ENCODE measurements at regions not wholly inside any gene's neighbourhood (a gene's known extent, or its start where the extent isn't known, plus 50 kb on each side); places are given as distances from the start of the nearest gene placed in this dataset.

DNA sequence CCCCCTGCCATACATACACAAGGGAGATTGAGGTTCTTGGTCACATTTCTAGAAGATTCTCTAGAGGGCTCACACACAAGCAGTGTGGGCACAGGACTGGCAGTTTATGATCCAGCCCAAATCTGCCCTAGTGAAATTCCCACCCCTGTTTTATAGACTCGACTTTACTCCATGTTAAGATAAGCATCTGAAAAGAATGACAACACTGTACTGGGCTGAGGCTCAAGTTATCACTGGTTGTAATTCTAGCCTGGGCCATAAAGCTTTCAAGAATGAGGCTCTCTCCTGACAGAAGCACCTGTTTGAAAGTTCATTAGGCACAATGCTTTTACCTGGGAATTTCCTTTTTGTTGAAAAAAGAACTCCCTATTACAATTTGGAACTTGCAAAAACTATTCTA is 195.6 kb upstream of the GLI3 start:
- DNase-seq = no peak

DNA sequence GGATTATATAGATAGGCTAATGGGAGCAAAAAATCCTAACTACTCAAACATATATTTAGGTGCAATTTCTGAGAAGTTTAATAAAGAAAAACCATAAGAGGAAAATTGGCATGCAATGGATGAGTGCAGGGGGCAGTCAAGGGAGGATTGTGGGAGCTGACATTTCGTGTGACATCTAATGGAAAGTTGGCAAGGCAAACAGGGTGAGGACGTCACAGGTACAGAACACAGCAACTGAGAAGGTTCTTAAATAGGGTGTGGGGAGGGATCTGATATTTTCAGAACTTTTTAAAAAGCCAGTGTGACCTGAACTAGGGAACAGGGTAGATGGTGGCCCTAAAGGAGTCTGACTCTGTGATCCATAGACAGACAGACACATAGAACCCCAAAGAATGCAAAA is 194.9 kb upstream of the GLI3 start:
- no peak for DNase-seq

DNA sequence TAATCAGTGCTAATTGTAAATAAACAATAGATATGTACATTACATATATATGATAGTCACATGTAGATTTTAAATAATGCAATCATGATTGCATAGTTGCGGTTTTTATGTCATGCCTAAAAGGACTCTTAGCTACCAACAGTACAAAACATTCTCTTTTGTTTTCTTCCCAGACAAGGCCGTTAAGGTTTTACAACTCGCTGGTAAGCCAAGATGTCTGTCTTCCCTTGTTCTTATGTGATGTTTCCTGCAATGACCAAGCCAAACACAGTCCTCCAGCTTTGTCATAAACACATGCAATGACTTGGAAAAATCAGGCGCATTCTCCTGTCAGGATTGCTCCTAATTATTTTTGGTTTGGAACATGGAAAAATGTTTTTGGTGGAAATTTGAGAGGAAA is 192.3 kb upstream of the GLI3 start:
- DNase-seq = no peak

DNA sequence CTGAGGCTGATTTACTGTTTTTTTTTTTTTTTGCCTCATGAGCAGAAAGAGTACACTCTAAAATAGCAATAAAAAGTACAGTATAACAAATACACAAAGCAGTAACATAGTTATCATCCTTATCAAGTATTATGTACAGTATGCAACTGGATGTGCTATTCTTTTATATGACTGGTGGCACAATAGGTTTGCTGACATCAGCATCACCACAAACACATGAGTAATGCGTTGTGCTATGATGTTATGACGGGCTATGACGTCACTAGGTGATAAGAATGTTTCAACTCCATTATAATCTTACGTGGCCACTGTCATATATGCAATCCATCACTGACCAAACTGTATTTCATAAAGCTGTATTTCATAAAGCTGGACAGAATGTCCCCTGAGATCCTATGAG is 189.2 kb upstream of the GLI3 start:
- DNase-seq = no peak

DNA sequence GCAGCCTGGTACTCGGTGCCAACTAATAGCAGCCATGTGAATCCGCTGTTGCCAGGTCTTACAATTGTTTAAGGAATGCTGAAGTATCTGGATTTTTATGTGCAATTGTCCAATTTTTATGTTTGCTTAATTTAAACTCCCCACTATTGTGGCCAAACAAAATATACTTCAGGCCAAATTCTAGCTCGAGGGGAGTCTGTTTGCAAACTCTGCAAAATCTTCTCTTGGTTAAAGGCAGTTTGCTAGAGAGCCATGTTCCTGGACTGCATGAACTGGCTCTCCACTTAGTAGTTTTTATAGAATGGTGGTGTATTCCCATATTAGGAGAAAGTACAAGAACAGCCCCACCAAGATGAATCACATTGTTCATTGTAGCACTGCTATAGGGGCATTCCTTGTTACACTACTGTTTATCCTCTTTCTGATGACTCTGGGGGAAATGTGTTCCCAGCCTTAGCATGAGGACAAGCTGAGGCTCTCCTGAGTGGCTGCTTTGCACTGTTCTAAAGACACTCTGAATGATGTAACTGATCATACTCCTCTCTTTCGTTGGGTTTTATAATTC is 178.0 kb upstream of the GLI3 start:
- DNase-seq = no peak

DNA sequence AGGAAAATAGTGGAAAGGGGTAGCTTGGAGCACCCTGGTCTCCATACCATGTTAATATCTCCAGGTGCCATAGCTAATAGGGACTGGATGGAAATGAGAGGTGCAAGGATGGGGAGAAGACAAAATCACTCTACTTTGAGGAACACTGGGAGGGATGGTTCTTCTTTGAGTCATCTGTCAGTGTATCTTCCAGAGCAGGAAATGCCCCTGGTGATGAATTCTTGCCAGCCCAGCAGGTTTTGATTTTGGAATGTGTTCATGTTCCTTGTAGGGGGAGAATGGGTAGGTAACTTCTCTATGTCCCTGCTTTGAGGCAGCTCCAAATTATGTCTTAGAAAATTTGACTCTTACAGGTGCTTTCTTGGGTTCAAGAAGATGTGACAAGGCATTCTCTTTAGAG is 177.0 kb upstream of the GLI3 start:
- DNase-seq = no peak

DNA sequence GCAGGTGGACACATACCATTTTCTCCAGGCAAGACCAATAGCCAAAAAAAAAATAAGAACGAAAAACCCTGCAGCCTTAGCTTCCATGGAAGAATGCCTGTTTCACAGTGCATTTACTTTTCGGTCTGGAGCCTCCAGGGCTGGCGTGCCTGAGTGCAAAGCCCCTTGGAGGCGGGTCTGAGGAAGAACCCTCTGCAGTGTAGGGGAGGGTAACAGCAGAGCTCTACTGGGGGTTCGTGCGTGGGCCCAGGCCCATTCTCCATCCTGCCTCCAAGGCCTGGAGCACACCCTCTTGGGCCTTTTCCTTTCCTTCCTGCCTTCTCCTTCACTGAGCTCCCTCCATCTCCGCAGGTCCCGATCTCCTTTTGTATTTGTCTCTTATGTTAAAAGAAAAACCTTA is 172.3 kb upstream of the GLI3 start:
- DNase-seq = no peak

DNA sequence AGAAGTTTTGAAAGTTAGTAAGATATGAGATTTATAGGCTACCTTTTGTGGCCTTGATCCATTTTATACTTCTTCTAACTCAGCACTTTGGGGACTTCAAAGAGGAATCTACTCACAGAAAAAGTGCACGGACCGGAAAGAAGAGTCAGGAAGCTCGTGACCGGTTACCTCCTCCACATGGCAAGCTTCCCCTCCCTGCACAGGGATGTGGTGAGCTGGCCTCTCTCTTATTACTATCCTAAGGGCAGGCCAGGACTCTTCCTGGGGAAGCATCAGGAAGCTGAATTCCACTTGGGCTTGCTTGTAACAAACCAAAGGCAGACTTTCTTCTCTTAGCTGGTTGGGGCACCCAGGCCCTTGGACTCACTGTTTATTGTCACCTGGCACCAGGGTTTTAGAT is 170.8 kb upstream of the GLI3 start:
- no peak for DNase-seq

DNA sequence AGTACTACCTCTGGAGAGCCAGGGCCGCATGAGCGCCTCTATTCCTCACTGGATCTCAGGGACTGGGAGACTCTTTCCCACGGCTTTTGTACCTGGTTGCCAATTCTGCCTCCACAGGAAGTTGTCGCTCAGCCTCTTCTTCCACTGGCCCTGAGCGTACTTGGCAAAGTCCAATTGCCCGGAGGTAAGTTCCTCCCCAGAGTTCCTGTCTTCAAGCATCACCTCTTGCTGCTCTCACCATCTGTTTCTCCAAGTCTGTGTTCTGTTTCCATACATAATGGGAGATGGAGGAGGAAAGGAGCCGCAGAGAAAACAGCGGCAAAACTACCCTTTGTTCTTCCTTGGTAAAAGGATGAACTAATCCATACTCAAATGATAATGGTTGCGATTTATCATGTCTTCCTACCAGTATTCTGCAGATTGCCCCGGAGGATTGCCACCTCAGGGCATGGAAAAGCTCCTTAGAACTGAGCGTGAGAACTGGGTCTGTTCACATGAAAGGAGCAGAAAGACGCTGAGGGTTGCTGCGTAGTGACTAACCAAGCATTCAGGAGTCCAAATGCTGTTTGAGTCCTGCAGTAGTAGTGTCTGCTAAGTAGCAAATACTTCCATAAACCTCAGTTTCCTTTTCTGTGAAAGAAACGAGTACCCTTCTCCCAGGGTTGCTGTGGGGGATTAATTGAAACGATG is 170.2 kb upstream of the GLI3 start:
- no peak for DNase-seq

DNA sequence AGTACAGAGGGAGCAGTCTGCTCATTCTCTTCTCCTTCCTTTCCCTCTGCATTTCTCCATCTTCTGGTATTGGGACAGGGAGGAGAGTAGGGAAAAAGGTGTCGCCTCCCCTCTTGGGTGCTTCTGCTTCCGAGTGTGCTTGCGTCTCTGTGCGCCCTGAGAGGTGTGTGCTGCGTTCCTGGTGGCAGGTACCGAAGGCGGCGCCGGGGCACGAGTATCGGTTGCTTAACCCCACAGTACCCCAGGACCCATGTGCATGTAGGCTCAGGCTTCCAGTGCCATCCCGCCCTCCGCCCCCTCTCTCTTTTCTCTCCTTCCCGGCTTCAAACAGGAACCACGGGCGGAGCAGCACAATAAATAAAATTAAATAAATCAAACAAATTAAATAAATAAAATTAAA is 169.3 kb upstream of the GLI3 start:
- DNase-seq = no peak

DNA sequence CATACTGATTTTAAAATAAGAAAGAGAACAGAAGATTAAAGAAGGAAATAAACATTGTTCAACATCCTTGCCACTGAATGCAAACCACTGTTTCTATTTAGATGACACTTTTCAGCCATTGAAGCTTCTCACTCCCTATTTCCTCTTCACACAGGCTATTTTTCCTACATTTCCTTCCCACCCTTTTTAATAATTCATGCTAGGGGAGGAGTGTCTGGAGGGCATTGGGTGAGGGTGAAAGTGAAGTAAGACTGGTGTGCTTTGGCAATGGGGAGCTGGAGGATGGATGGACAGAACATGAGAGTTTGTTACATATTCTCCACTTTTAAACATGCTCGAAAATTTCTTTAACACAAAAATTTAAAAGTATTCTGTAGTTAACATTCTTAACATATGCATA is 168.8 kb upstream of the GLI3 start:
- DNase-seq = no peak

DNA sequence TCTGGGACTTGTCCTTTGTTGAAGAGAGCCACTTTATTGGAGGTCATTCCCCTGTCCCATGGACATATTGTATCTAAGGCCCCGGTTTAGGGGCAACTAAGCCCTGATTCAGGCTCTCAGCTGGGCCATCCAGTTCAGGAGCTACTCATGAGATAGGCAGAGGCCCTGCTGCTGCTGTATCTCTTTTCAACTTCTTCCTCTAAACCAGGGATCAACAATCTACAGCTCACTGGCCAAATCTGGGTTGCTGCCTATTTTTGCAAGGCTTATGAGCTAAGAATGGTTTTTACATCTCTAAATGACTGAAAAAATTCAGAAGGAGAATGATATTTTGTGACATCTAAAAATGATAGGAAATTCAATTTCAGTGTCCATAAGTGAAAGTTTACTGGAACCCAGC is 166.8 kb upstream of the GLI3 start:
- no peak for DNase-seq

DNA sequence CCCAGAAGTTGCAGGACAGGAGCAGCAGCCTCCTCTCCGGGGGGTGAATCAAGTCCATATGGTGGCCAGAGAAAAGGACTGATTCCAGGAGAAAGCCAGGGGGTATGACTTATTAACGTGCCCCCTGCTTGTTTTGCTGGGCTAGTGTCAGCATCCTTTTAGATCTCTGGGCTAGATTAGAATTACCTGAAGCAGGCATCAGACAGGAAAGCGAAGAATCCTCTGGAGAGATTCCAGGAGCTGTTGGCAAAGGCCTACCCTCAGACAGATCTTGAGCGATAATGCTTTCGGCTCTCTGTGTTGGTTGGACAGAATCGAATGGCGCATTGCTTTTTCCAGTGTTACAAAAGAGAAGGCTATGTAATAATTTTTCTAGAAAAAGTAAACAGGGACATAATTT is 164.0 kb upstream of the GLI3 start:
- no peak for DNase-seq

DNA sequence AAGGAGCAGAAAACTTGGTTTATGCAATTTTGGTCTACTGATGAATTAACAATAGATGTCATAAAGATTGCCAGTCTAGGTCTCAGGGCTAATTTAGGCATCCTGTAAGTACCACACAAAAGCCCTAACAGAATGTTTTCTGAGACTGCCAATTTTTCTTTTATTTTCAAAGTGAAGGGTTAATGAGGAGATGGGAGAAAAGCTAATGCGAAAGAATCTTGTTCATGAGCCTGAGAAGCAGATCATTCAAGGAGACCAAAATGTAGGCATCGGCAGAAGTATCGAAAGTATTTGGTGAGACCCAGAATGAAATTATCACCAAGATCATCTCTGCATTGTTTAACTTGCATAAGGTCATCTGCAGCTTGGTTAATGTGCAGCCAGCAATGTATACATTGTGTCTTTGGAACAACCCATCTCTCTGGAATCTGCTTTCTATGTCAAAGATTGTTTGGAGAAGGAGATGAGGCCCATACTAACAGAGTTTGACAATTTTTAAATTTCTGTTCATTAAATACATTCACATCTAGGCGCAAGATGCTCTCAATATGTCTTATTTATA is 163.3 kb upstream of the GLI3 start:
- DNase-seq = no peak

DNA sequence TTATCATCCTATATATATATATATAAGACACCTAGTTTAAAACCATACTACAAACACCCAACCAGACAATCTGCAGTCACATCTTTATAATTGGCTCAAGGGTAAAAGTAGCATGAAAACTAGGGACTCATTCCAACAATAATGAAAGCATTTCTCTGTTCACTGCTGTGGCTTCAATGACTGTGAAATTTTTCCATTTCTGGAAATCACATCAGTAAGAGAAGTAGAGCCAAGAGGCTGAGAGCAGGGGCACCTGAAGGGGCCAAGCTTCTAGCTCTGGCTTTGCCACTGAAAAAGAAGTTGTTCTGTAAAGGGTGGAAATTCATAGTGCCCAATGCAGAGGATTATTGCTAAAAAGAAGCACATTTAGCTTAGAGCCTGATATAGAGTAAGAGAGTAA is 158.6 kb upstream of the GLI3 start:
- no peak for DNase-seq

DNA sequence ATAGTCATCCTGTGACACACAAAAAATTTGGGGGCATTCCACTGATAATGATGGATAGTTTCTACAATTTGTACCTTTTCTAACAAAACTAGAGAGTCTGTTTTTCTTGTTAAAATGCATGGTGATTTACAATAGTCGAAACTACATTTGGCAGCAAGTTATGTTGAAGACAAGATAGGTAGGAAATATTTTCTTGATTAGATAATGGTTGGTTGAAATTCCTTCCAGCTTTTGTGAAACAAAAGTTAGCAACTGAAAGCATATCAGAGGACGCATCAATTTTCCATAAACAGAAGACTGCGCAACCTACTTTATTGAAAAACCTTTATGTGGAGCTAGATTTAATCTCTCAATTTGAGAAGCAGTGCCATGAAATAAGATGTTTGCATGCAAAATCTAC is 155.8 kb upstream of the GLI3 start:
- DNase-seq = no peak

DNA sequence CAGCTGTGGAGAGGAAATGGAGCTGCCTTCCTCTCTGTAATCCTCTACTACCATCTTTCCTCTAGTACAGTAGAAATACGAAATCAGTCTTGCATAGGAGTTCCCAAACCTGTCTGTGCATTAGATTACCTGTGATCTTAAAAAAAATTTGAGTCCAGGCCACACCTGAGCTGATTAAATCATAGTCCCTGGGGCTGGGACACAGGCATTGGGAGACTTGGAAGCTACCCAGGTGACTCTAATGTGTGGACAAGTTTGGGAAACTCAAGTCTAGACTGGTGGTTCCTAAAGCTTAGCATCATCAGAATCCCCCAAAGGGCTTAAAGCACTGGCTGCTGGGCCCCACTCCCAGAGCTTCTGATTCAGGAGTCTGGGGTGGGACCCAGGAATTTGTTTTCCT is 152.7 kb upstream of the GLI3 start:
- no peak for DNase-seq

DNA sequence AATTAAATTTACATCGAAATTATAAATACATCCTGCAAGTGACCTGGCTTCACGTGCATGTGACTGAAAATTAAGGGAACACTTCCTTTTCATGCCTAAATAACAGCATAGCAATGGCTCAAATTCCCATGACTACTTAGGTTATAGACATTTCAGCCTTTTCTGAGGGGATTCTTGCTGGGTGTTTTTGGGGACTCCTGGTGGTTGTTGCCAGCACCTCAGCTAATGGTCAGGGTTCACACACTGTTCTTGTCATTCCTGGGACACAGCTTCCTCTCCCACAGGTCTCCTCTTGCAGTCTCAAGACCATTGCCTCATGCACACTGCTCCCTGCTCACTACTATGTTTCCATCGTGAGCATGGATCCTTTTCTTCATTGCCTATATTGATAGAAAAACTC is 148.9 kb upstream of the GLI3 start:
- DNase-seq = no peak

DNA sequence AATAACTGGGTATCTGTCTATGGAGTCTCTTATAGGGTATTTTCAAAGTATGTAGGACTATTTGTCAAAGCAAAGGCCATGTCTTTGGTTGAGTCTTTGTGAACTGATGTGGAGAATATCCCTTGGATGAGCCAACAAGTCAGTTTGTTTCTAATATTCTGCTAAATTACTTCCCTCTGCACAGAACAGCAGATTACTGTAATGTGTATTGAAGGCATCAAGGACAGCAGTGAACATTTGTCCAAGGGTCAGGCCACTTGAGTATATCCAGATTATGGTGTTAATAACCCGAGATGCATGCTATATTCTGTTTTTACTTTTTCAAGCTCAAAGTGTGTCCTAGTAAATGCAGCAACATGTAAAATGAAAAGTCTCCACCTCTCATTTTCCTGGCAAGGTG is 144.2 kb upstream of the GLI3 start:
- DNase-seq = no peak

DNA sequence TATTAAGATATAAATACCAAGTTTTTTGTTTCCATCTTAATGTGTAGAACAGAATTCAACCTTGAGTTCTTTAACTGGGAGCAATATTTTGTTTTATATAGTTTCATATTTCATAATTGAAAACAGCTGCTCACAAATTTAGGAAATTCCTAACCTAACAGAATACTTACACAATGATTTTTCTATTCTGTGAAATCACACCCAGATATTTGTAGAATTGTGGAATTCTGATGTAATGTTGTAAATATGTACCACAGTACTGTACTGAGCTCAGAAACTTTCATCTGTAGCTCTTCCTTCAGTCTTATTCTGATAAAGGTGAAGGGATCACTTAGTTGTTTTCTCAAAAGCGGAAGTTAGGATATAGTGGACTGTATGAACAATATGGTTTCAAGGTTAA is 143.4 kb upstream of the GLI3 start:
- DNase-seq = no peak

DNA sequence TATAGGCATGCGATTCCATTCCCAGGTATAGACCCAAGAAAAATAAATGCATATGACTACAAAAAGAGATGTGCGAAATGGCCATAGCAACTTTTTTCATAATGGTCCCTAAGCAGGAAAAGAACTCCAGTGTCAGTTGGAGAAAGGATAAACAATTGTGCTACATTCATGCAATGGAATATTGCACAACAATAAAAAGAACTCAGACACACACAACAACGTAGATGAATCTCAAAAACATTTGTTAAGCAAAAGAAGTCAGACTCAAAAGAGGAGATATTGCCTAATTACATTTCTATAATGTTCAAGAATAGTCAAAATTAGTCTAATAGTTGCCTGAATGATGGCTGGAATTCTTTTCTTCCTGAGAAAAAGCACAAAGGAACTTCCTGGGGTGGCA is 141.1 kb upstream of the GLI3 start:
- DNase-seq = no peak

DNA sequence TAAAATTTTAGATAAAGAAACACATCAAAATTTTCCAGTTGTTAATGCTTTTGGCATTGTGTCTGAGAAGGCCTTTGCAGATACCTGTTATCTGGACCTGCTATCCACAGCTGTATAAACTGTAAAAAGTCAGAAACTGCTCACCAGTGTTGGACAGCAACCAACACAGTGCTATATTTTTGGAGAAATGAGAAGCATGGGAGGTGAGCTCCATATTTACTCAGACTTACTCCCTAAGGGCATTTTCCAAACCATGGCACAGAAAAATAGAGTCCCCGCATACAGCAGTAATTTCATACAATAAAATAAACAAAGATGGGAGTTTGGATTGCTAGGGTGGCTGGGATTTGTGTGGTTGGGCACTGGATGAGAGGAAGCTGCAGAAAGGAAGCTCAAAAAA is 136.3 kb upstream of the GLI3 start:
- DNase-seq = no peak

DNA sequence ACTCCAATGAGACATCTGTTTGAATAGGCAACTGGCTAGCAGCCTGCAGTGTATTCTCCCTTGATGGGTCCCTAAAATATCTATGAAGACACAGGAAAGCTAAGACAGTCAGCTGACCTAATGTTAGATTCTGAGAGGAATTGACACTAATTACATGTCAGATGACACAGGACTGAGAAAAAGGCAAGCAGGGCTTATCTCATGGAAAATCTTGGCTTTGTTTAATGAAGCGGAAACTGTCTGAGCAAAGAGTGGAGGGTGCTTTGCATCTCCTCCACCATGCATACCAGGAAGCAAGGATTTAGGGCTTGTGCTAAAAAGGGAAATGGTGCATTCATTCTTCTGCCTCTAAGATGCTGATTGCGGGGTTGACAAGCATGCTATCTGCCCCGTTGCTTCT is 135.5 kb upstream of the GLI3 start:
- no peak for DNase-seq

DNA sequence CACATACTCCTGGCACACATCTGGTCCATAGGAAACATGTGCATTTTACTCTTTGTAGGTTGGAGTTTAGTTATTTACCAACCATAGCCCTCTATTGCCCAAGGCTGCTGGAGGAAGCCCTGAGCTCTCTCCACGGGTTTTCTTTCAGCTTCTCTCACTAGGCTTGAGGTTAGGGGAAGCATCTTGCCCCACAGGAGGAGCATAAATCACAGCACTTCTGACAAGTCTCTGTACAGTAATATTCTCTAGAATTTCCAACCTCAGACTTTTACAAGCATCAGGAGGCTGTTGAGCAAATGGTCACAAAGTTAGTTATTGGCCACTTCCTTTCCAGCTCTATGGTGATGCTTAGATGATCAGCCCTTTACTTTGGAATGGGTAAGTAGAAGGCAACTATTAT is 122.9 kb upstream of the GLI3 start:
- no peak for DNase-seq

DNA sequence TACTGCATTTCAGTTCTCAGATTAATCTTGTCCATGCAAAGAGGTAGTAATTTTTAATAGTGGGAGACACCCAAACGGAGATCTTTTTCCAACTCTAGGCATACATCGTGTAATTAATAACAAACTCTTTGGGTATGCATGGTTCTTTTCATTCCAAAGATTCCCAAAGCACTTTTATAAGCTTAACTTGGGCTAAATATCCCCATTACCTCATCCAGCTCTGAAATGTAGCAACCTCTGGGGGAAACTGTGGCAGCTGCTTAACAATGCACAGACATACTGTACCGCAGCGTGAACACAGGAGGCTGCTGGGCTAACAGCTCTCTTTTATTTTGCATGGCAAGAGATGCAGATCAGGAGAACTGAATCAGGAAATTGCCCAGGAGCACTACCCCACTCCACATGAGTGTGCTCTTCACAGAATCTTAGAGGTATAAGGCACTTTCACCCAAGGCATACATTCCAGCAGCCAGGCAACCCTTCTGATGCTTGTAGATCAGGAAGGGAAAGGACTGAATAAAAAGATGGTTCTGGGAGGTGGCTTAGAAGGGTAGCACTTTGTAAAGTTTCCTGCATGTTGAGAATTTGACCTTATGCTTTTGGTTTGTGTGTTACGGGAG is 114.4 kb upstream of the GLI3 start:
- no peak for DNase-seq

Measured in NCI-H2171 treated with DMSO at 0.1 percent for 48 hours (cell line).